HG03520 (cell line): ENCODE measurements at regions not wholly inside any gene's neighbourhood (a gene's known extent, or its start where the extent isn't known, plus 50 kb on each side); places are given as distances from the start of the nearest gene placed in this dataset.
"Not testable (repeated sequence)": the region's sequence is repeated elsewhere in the genome, so short reads cannot be mapped to it uniquely, and the experiment has no call there.

ENCODE experiments used
- ATAC-seq: cut with Tn5 transposase; IDR thresholded peaks from one replicate; pipeline ENCODE4 v1.9.1; 2021; ENCODE audit warnings: mild to moderate bottlenecking, moderate library complexity; ENCODE audit not compliant: unreplicated experiment

DNA sequence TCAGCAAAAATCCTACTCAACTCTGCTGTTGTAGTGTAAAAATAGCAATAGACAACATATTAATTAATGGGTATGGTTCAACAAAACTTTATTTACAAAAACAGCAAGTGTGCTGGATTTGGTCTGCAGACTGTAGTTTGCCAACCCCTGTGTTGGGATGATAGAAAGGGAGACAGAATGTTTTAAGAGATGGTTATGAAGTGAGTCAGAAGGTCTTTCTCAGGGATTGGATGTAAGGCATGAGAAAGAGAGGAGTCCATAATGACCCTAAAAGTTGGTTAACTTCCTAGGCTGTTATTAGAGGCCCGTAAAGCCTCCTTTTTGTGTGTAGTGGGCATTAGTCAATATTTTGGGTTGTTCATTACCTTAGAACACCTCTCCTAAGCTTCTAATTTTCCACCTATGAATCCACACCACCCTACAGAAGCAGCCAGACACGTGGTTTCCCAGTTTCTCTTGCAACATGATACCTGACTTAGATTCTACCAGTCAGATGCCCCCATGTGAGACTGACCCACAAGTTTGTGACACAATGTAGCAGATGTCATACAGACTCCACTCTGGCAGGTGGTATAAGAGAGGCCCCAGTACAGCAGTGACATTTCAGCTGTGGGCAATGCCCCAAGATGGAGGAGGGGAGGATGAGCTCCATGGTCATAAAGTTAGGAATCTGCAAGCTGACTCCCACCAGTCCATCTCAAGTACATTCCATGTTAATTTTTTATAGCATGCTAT, 1015.6 kb downstream of the KCNMA1 start:
- no peak for ATAC-seq

DNA sequence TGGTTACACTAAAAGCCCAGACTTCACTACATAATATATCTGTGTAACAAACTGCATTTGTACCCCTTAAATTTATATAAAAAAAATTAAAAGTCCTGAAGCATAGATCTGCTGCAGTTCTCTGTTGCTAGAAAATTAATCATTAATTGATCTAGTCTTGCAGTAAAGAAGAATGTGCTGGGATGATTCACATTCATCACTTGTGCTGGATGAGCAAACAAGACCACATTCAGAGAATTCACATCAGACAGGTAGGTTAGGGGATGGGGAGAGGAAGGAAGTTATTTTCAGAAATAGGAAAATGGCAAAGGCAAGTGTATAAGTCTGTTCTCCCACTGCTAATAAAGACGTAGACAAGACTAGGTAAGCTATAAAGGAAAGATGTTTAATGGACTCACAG, 1019.0 kb downstream of the KCNMA1 start:
- ATAC-seq = no peak

GRCh38 chr10:76618171-76618570, 1019.4 kb downstream of the KCNMA1 start:
- no peak for ATAC-seq

- not testable (repeated sequence) for ATAC-seq
Observed at GRCh38 chr10:76616666-76617065, 1020.9 kb downstream of the KCNMA1 start.

DNA sequence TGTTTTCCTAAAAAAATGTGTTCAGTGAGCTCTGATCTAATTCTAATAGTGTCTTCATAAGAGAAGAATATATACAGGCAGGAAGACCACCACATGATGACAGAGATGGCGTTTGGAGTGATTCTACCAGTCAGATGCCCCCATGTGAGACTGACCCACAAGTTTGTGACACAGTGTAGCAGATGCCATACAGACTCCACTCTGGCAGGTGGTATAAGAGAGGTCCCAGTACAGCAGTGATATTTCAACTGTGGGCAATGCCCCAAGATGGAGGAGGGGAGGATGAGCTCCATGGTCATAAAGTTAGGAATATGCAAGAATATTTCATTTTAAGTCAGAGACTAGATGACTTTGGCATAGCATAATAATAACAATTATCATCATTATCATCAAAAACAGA, 1022.6 kb downstream of the KCNMA1 start:
- no peak for ATAC-seq
